IPS DF 4.7 (cell line): ENCODE measurements at regions not wholly inside any gene's neighbourhood (a gene's known extent, or its start where the extent isn't known, plus 50 kb on each side); places are given as distances from the start of the nearest gene placed in this dataset.

ENCODE experiments used
- DNase-seq: peaks from one replicate; pipeline ENCODE4 v3.0.0-alpha.2; 2013; ENCODE audit warnings: low spot score; ENCODE audit errors: extremely low read depth

DNA sequence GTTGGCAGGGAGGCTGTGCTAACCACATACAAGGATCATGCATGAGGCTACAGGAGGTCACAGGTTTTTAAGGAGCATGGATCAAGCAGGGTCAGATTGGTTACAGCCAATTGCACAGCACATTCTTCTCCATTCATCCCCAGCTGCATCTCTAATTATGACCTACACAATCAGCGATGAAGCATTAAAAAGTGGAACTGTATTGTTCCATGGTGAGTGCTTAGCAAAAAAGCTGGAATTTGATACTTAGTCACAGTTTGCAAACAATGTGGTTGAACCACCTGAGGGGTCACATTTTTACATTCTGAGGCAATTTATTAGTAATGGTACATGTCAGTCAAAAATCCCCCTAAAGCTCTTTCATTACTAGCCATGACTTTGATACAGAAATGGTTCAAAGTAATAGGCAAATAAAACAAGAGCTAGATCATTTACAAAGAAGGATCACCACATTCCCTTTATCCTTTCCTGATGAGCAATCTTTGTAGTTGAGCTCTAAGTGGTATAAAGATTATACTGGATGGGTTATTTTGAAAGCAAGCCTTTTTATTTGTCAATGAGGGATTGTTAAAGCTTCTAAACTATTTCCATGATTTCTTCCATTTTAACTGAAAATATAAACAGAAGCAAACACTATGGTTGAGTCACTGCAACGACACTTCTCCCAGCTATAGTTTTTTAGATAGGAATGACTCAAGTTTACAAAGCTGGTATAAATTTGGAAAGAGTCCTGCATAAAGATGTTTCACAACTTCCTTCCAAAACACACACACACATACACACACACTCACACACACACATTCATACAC is 217.8 kb upstream of the SEMA3A start:
- DNase-seq, result no peak

DNA sequence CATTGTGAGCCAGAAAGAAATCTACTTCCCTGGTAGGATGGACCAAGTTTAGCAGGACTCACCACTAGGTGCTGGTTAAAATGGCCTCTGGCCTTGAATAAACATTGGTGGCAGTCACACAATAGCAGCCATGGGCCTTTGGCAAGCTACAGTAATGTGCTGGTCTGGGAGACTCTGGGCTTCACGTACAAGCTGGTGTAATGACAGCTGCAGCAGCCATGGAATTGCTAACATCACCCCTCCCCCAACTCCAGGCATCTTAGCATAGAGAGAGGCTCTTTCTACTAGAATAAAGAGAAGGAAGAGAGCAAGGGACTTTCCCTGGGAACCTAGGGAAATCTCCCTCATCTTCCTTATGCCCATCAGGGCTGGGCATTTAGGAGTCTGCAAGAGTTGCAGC is 205.1 kb upstream of the SEMA3A start:
- DNase-seq, result no peak

DNA sequence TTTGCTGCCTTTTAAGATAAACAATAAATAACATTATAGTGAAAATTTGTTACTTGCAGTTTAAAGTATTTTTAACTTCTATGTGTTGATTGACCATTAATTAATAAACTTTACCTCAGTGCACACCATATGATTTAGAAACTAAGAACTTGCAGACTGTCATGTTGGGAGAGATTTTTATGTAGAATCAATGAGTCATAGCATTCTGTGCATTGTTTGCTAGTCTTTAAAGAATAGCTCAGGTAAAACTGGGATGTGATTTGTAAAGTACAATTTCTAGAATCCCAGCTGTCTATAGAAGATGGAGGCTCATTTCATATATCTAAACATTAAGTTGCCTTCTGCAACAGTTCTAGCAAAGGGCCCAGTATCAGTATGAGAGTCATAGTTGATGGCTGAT is 199.6 kb upstream of the SEMA3A start:
- DNase-seq, result no peak

DNA sequence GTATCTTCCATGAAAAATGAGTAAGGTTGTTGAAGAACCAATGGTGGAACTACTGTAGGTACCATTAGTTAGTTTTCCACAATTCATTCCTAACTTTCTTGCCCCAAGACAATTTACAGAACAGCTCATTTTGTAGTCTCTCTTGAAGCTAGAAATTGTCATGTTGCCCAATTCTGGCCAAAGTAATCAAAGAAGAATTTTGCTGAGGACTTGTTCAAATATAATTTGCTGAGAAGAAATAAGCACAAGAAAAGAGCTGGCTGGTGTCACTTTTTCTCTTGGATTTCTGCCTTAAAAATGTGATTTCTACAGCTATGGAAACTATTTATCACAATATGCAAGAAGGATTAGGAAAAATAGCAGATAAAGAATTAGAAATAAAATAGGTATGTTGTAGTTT is 199.2 kb upstream of the SEMA3A start:
- no peak for DNase-seq

DNA sequence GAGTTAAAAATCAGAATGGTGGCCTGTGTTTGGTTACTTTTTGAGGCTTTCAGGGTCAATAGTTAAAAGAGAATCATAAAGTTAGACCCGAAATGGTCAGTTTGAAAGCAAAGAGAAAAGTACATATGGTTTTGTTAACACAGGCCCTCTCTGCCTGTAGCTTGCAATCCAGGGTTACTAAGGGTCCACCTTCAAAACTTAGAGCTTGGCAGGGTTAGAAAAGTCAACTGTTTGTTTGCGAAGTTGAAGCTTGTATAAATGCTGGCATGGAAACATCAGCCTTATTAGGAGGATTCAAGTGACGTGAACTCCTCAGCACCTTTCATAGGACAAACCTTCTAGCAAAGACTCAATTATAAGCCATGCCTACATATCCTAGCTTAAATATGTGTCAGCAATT is 196.3 kb upstream of the SEMA3A start:
- DNase-seq, result no peak

DNA sequence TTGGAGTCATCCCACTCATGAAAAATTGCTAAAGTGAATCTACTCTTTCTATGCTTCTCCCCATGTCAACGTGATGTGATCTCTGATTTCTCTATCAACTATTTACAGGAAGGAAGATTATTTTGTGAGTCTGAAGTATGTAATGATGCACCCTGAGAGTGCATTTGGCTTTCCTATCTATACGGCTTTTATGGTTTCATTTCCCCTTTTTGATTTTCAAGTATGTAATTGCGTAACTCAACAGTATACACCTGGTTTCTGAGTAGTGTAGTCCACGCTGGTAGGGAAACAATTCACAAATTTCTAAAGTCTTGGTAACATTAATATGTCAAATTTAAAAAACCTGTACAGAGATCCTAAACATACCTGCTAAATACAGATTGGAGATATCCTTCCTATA is 194.7 kb upstream of the SEMA3A start:
- DNase-seq, result no peak

DNA sequence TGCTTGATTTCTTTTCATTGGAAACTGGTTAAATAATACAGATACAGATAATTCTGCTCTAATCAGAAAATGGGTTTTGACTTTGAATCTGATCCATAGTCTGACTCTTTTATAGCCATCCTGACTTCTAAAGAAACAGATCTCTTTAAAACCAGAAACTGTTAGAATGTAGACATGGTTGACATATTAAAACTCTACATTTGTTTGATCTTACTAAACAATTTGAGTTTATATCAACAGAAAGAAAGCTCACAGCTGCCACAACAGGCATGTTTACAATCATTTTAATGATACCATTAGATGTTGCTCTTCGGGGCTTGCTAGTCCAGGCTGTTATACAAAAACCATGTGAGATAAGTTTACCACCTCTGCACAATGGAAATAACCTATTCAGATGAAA is 193.0 kb upstream of the SEMA3A start:
- no peak for DNase-seq

DNA sequence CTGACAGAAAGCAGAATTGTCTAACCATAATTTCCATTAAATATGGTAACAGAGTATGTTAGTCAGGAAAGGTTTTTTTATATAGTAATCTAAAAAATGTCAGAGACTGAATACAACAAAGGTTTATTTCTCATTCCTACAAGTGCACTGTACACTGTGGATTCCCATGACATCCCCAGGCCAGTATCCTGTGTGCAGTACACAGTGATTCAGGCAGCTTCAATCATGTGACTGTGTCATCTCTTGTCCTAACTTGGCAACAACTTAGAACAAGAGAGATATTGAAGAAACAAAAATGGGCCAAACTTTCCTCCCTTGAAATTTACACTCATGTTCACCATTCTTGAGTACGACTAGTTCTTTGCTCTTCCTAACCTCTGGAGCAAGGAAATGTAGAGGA is 189.8 kb upstream of the SEMA3A start:
- DNase-seq, result no peak

DNA sequence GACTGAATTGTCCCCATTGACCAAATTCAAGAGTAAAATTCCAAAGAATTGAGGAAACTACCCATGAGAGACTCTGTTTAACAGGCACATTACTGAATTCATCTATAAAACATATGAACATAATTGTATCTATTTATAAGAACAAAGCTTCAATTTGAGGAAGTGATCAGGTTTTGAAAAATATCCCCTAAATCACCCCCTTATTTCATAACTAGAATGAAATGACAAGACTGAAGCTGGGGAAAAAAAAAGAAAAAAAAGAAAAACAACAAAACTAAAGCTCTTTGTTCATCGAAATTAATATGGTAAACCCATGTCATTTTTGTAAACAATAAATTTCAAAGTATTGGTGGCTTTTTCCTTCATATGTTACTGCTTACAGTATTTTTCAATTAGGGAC is 184.9 kb upstream of the SEMA3A start:
- DNase-seq, result no peak

DNA sequence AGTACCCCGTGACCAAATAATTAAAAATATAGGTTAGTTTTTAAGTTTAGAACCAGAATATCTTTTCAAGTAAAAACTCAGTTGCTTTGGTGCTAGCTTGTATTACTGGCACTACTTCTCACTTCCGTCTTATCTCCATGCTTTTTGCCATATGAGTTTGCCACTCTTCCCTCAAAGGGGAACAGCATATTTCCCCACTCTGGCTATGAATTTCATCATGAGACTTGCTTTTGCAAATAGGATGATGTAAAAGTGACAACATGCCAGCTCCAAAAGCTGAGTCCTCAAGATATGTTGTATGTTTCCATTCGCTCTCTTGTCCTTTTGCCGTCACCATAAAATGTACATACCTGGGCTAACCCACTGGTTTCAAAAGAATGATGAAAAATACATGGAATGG is 178.1 kb upstream of the SEMA3A start:
- no peak for DNase-seq

DNA sequence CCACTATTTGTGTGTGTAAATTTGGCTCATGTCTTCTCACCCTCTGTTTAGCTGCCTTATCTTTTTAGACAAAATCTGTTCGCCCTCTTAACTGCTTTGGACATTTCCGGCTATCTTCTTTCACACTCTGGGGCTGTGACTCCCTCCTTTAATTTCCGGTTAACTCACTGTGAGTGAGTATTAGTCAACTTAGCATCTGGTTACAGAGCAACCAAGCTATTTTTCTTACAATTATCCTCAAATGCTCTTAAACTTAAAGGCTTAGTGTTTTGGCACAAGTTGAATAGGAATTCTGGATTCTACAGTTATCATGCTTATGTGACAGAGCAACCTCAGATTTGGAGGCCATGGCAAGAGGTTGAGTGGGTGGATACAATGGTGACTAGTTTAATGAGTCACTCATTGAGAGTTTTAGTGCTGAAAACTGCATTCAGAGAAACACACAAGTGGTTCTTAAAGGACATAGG is 177.6 kb upstream of the SEMA3A start:
- no peak for DNase-seq

DNA sequence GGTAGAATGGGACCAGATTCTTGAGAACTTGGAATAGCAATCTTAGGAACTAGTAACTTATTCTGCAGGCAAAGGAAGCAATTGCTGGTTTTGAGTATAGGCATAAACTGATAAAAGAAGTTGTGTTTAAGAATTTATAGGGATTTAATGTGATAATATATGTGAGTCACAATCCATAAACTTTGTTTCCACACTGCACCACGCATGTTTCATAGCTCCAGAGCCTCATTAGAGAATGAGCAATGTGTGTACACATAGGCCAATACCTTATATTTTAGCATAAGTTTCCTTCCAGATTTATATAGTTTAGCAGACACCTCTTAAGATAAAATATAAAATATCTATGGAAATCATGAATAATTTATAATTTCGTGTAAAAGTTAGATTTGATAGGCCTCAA is 175.5 kb upstream of the SEMA3A start:
- DNase-seq, result no peak

DNA sequence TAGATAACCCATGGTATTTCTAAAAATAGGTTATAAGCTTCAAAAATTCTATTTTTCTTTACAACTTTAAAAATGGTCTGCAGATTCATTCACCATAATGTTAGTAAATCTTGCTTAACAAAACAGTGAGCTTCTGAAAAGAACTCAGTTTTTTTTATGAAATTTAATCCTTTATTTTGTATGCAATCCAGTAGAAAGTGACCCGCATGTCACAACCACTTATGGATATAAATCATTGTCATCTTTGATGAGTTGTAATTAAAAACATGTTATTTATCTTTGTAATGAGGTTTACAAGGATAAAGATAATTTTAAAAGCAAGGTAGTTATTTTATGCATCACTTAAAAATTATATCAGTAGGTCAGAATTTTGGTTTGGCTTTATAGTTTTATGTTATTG is 173.5 kb upstream of the SEMA3A start:
- no peak for DNase-seq

DNA sequence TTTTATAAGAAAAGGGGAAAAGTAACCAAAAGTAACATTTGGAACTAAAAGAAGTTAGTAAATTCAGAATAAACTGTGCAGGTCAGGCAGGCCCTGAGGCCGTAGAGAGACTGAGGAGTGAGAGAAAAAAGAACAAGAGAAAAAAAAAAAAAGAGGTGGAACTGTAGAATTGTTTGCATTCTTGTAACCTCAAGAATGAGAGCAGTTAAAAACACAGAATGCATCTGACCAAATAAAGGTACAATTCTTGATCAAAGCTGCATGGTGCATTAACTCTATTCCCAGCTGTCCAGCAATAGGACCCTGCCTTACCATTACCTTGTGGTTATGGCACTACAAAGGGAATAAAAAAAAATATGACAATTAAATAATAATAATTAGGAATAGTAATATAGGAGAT is 170.1 kb upstream of the SEMA3A start:
- no peak for DNase-seq

DNA sequence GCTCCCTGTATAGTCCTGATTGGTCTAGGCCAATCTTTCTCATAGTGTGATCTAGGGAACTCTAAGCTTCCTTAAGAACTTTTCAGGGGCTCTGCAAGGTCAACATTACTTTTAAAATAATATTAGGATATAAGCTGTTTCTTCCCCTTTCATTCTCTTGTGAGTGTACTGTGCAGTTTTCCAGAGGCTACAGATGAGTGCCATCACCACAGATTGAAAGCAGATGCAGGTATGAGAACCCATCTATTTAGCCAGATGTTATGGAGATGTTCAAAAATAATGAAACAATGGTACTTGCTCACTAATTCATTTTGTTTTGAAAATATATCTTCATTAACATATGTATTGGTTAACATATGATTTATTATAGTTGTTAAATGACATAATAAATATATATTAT is 169.2 kb upstream of the SEMA3A start:
- DNase-seq, result no peak

DNA sequence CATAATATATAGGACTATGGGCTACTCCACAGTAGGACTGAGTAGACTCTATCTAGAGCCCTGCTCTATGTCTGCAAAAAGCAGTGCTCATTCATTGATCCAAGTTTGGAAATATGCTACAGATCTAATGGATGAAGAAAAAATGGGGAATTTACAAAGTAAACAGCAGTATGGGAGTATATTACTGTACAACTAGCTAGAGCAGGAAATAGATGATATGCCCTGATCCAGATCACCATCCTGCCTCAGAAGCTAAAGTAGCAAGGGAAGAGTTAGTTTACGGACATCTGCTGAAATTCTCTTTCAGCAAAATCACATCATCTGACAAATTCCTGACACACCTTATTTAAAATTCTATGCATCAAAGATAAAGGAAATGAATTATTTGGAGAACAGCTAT is 168.2 kb upstream of the SEMA3A start:
- DNase-seq, result no peak

DNA sequence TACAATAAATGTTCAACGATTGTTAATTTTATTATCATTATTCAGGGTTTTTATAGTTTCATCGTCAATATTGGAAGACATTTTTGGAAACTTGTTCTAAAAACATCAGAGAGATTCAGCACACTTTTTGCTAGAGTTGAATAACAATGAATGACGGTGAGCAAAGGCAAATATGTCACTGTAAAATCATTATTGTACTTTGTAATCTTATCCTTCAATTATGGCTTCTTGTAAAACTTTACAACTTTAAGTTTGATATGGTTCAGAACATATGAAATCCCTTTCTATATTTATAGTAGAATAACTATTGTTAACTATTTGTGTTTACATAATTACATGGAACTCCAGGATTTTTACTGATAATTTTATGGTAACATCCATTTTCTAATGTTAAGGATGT is 167.8 kb upstream of the SEMA3A start:
- no peak for DNase-seq

DNA sequence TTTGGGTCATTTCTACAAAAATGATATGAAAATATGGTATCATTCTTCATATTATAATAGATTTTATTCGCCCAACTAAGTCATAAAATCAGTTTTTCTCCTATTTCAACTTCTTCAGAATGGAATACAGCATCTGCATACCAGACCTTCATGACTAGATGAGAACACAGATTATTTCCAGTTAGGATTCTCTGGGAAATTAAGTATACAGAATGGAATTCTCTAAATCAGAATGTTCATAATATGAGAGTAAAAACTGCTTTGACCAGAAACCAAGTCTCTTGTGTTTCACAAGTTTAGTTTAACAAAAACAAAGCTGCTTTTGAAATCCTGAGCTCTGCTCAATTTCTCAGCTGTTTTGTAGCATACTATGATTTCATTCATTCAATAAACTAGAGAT is 160.3 kb upstream of the SEMA3A start:
- DNase-seq, result no peak

DNA sequence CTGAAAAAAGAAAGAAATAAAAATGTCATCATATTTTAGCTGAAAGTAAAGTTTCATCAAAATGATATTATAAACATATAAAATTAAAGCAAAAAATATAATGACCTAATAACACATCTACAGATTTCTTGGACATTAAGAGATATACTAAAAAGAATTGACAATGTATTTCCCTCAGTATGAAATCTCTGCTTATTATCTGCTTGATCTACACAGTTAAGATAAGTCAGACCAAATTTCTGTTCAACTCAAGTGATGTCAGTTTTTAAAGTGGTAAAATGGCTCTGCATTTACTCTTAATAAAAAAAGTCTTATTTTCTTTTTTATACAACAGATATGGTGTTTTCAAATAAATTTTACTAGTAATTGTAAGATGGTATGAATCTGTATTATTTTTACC is 159.4 kb upstream of the SEMA3A start:
- DNase-seq, result no peak

DNA sequence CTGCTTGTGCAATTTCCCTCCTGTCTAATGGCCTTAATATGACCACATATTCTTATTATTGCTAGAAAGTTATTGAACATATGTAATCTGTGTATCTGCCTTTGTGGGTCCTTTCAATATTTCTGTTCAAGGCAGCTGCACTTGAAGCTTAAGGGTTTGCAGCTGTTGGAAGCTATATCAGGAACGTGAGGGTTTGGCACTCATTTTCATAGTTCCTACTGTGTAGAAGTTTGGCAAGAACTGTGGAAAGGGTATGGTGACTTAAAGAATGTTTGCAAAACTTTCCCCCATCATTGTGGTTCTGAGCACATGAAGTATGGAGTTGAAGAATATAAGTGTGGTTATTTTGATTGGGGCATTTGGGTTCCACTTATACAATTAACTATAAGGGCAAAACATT is 144.7 kb upstream of the SEMA3A start:
- no peak for DNase-seq

DNA sequence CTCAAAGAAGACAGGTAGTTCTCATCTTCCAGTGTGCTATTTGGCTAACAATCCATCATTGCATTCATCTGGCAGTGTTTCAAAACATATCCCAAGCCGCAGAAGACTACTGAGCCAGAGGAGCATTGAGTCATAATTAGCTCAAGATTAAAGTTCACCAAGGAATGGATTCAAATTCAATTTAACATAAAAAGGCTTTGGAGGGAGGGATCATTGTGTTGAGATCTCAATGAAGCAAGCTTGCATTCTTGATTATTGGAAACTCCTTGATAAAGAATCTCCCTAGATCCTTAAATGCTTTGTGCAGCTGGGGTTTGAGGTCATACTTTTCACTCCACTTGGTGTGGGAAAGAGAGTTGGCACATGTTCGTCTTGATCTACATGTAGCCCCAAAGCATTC is 142.8 kb upstream of the SEMA3A start:
- no peak for DNase-seq

DNA sequence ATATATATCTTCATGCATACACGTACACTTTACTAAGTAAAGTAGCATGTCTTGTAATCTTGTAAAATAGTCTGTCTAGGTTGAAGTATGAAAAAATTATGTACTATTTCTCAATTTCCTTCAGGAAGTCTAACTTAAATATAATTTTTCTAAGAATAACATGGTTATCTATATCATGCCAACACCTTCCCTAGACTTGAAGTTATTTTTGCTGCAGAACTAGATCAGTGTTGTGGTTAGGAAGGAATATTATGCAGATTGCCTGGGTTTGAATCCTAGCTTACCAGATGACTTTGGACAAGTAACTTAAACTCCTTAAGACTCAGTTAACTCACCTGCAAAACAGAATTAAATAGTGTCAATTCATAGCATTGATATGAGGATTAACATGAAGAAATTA is 142.2 kb upstream of the SEMA3A start:
- DNase-seq, result no peak

DNA sequence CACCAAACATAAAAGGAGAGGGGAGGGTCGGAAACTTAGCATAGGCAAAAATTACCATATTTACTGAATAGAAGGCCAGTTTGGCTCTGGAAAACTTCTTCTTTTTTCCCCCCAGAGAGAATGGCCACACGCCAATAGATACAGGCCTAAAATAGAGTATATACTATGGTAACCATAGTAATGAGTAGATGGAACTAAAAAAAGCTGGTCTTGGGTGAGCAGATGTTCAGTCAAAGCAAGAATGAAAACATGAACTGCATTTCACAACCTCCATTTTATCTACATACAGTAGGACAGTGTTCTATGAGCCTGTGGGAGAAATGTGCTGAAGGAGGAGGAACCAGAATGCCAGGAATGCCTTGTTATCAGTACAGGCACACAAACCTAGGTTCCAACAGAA is 141.7 kb upstream of the SEMA3A start:
- no peak for DNase-seq

DNA sequence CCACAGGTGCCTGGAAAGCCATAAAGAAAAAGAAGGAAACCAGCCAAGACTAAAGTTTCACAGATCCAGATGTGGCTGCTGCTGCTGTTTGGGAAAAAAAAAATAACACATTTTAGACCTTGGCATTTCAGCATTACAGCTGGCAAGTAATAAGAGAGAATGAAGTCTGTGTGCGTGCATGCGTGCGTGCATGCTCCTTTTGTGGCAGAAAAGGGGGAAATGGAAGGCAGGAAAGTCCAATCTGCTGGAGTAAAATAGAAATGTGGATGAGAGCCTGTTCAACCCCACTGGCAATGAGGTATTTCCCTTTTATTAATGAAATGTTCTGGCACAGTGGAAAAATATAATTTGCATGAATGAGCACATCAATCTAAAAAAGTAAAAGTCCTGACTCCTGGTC is 137.0 kb upstream of the SEMA3A start:
- DNase-seq, result no peak
